ENCODE measurements at regions not wholly inside any gene's neighbourhood (a gene's known extent, or its start where the extent isn't known, plus 50 kb on each side); places are given as distances from the start of the nearest gene placed in this dataset.
A peak's percentile ranks its signal among the peaks of the same experiment; 100 is the strongest.

DNA sequence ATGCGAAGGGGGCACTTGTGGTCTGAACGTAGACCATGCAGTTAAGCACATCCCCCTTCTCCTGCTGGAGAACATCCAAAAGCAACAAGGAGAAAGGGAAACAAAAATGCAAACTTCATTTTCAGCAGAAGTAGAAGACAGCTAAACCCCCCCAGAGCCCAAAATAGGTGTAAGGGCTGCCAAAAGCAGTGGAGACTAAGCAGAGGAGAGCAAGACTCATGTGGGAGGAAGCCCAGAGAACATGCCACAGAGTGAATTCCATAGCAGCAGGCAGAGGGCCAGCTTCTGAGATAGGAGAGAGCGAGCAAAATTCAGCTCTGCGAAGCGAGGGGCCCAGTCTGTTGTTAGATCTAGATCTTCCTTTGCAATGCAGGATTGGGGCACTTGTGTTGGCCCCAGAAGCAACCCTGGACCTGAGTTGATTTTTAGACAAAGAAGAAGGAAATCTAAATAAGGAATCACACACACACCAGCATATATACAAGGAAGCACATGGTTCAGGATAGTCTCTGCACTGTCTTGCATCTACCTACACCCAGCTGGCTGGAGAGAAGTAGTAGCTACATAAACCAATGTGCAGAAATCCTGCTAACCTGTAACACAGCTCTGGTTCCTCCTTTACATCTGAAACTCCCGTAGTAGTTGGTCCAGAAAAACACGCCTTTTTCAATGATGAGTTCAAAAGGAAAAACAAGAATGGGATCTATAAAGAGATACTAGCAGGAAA is 199.6 kb downstream of the SPRY2 start:
- 31% methylated on average over 7 of the region's 7 CpGs for WGBS
- Histone ChIP-seq H3K4me1 (peaks cover 19 to 32% (median 28%) of the 10 kb centered on the region in 4 donors), H3K4me3 (peak overlapping the region in 3 of 4 donors; percentile 2 to 6 (median 5)), H3K36me3 (no peaks in the 10 kb centered on the region), H3K27ac (replicated peaks in 1 of 4) (peak overlapping the region in 3 of 4 donors; percentile 5 to 25 (median 10)), H3K27me3 (no peaks in the 10 kb centered on the region), H3K9me3 (no peaks in the 10 kb centered on the region)
- intact Hi-C loops (cut with DNase I), result no loop called here
- TF ChIP-seq POLR2AphosphoS5 (IDR thresholded peaks at IDR 0.05) (peak in 1 of 2 donors; percentile 29), EP300 (IDR thresholded peaks at IDR 0.05) (no peak), POLR2A (IDR thresholded peaks at IDR 0.05; ENCODE audit: low read depth) (no peak)
- TF ChIP-seq, protein P1, sequence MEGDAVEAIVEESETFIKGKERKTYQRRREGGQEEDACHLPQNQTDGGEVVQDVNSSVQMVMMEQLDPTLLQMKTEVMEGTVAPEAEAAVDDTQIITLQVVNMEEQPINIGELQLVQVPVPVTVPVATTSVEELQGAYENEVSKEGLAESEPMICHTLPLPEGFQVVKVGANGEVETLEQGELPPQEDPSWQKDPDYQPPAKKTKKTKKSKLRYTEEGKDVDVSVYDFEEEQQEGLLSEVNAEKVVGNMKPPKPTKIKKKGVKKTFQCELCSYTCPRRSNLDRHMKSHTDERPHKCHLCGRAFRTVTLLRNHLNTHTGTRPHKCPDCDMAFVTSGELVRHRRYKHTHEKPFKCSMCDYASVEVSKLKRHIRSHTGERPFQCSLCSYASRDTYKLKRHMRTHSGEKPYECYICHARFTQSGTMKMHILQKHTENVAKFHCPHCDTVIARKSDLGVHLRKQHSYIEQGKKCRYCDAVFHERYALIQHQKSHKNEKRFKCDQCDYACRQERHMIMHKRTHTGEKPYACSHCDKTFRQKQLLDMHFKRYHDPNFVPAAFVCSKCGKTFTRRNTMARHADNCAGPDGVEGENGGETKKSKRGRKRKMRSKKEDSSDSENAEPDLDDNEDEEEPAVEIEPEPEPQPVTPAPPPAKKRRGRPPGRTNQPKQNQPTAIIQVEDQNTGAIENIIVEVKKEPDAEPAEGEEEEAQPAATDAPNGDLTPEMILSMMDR (IDR thresholded peaks at IDR 0.05), result no peak
- DNase-seq (ENCODE audit: extremely low spot score), result no peak

DNA sequence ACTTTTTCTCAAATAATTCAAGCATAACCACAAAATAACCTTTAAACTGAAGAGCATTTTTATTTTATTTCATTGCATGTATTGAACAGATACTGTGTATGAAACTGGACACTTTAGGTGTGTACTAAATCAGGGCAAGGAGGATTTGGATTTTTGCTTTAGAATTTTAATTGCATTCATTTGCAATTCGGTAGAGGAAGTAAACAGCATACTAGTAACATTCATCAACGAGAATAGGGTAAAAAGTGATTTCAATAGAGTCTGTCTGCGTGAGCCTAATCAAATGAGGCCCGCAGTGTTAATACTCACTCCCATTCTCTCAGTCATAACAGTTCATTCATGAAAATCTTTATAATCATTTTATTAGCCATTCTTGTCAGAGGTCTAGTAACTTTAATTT is 200.2 kb downstream of the SPRY2 start:
- Histone ChIP-seq H3K4me3 (peak overlapping the region in 2 of 4 donors; percentile 5 to 6), H3K36me3 (no peaks in the 10 kb centered on the region), H3K27ac (replicated peaks in 1 of 4) (peak overlapping the region in 3 of 4 donors; percentile 5 to 25 (median 10)), H3K9me3 (no peaks in the 10 kb centered on the region), H3K27me3 (no peaks in the 10 kb centered on the region), H3K4me1 (peaks cover 18 to 29% (median 25%) of the 10 kb centered on the region in 4 donors)
- TF ChIP-seq, protein P1 (IDR thresholded peaks at IDR 0.05), result no peak
- TF ChIP-seq POLR2AphosphoS5 (IDR thresholded peaks at IDR 0.05) (no peak), EP300 (IDR thresholded peaks at IDR 0.05) (no peak), POLR2A (IDR thresholded peaks at IDR 0.05; ENCODE audit: low read depth) (no peak)
- 28% methylated on average over 4 of the region's 4 CpGs for WGBS
- intact Hi-C loops (cut with DNase I), result no loop called here
- no peak for DNase-seq (ENCODE audit: extremely low spot score)

DNA sequence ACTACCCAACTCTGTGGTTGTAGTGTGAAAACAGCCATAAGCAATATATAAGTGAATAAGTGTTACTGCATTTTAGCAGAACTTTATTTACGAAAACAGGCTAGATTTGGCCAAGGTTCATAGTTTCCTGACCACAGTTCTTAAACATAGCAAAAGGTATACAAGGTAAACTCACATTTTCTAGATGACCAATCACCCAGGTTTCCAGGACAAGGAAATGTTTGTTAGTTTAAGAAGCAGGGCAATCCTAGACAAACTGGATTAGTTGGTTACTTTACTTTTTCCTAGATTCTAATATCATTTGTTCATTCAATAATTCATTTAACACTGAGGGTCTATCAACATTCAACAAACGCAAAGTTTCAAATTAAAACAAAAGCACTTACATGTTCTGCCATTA is 201.7 kb downstream of the SPRY2 start:
- no peaks in the 10 kb centered on the region for H3K27me3 ChIP-seq
- no peaks in the 10 kb centered on the region for H3K36me3 ChIP-seq
- peaks cover 11 to 19% (median 16%) of the 10 kb centered on the region in 4 donors for H3K4me1 ChIP-seq
- no peak for TF ChIP-seq EP300 (IDR thresholded peaks at IDR 0.05)
- TF ChIP-seq, protein P1 (IDR thresholded peaks at IDR 0.05), result no peak
- TF ChIP-seq POLR2AphosphoS5 (IDR thresholded peaks at IDR 0.05), result no peak
- no peak for TF ChIP-seq POLR2A (IDR thresholded peaks at IDR 0.05; ENCODE audit: low read depth)
- H3K27ac ChIP-seq (replicated peaks in 1 of 4), result no peak overlapping the region
- no peaks in the 10 kb centered on the region for H3K9me3 ChIP-seq
- 91% methylated on average over 2 of the region's 2 CpGs for WGBS
- no peak for DNase-seq (ENCODE audit: extremely low spot score)
- no peak overlapping the region for H3K4me3 ChIP-seq
- intact Hi-C loops (cut with DNase I), result no loop called here

DNA sequence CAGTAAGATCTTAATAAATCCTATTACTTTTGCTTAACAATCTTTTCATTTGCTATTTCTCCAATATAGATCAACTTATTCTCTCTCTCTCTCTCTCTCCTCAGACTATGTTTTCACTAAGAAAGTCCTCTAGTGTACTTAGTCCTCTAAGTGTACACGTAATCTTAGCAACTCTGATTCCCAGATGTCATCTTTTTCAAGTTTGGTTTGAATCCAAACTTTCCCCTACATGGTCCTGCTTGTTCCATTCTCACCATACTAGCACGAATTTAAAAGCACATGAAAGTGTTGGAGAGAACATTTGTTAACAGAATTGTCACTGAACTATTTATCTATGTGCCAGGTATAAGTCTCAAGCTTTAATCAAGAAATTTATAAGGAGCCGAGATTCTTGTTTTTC is 202.9 kb downstream of the SPRY2 start:
- no peak overlapping the region for H3K4me3 ChIP-seq
- intact Hi-C loops (cut with DNase I), result no loop called here
- no peaks in the 10 kb centered on the region for H3K36me3 ChIP-seq
- no peak overlapping the region for H3K27ac ChIP-seq (replicated peaks in 1 of 4)
- 57% methylated on average over 3 of the region's 3 CpGs for WGBS
- H3K27me3 ChIP-seq, result no peaks in the 10 kb centered on the region
- no peak for DNase-seq (ENCODE audit: extremely low spot score)
- H3K4me1 ChIP-seq, result peaks cover 23 to 31% (median 25%) of the 10 kb centered on the region in 4 donors
- no peaks in the 10 kb centered on the region for H3K9me3 ChIP-seq
- TF ChIP-seq POLR2A (IDR thresholded peaks at IDR 0.05; ENCODE audit: low read depth) (no peak), POLR2AphosphoS5 (IDR thresholded peaks at IDR 0.05) (no peak), EP300 (IDR thresholded peaks at IDR 0.05) (no peak)
- TF ChIP-seq, protein P1 (IDR thresholded peaks at IDR 0.05), result no peak

All from esophagus muscularis mucosa (tissue), 4 donors.